ENCODE measurements at regions not wholly inside any gene's neighbourhood (a gene's known extent, or its start where the extent isn't known, plus 50 kb on each side); places are given as distances from the start of the nearest gene placed in this dataset.

DNA sequence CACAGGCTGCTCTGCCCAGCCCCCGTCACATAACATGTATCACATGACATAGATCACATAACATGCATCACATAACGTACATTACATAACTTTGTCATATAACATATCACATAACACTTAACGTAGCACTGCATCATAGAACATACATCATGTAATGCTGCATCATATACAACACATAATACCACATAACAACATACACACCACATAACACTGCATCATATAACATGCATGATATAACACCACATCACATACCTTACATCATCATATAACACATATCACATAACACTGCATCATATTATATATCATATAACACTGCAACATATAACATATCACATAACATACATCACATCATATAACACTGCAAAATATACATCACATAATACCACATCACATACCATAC lies 83.8 kb downstream of the AXIN2 start:
- Histone ChIP-seq H3K9me3 (ENCODE audit: control insufficient read depth in 2 of 2, insufficient read depth in 1 of 2, low read length in 1 of 2) (no peaks in the 10 kb centered on the region), H3K4me3 (ENCODE audit: low read length in 2 of 2) (no peak overlapping the region), H3K4me1 (ENCODE audit: control insufficient read depth in 2 of 2, insufficient read depth in 2 of 2, low read length in 2 of 2) (peaks cover 0 to 2% of the 10 kb centered on the region in 2 donors), H3K36me3 (ENCODE audit: control insufficient read depth in 2 of 2, insufficient read depth in 2 of 2, low read length in 1 of 2) (no peaks in the 10 kb centered on the region), H3K27ac (ENCODE audit: low read depth in 1 of 2, low read length in 1 of 2) (no peak overlapping the region), H3K27me3 (ENCODE audit: control insufficient read depth in 2 of 2, insufficient read depth in 1 of 2, low read length in 1 of 2) (peaks cover 0 to 2% of the 10 kb centered on the region in 2 donors)
- WGBS: 97% methylated on average over 3 of the region's 3 CpGs
- DNase-seq (ENCODE audit: low read depth in 6 of 9, low spot score in 9 of 9): no peak

- Histone ChIP-seq H3K27ac (ENCODE audit: low read depth in 1 of 2, low read length in 1 of 2) (no peak overlapping the region), H3K27me3 (ENCODE audit: control insufficient read depth in 2 of 2, insufficient read depth in 1 of 2, low read length in 1 of 2) (peaks cover 0 to 10% of the 10 kb centered on the region in 2 donors), H3K36me3 (ENCODE audit: control insufficient read depth in 2 of 2, insufficient read depth in 2 of 2, low read length in 1 of 2) (no peaks in the 10 kb centered on the region), H3K9me3 (ENCODE audit: control insufficient read depth in 2 of 2, insufficient read depth in 1 of 2, low read length in 1 of 2) (no peaks in the 10 kb centered on the region), H3K4me3 (ENCODE audit: low read length in 2 of 2) (no peak overlapping the region), H3K4me1 (ENCODE audit: control insufficient read depth in 2 of 2, insufficient read depth in 2 of 2, low read length in 2 of 2) (no peaks in the 10 kb centered on the region)
- WGBS: 94% methylated on average over 2 of the region's 2 CpGs
- DNase-seq (ENCODE audit: low read depth in 6 of 9, low spot score in 9 of 9): no peak
Observed at GRCh38 chr17:65474660-65475059, 86.8 kb downstream of the AXIN2 start.

- Histone ChIP-seq H3K4me3 (ENCODE audit: low read length in 2 of 2) (no peak overlapping the region), H3K4me1 (ENCODE audit: control insufficient read depth in 2 of 2, insufficient read depth in 2 of 2, low read length in 2 of 2) (no peaks in the 10 kb centered on the region), H3K27me3 (ENCODE audit: control insufficient read depth in 2 of 2, insufficient read depth in 1 of 2, low read length in 1 of 2) (peaks cover 0 to 10% of the 10 kb centered on the region in 2 donors), H3K9me3 (ENCODE audit: control insufficient read depth in 2 of 2, insufficient read depth in 1 of 2, low read length in 1 of 2) (no peaks in the 10 kb centered on the region), H3K36me3 (ENCODE audit: control insufficient read depth in 2 of 2, insufficient read depth in 2 of 2, low read length in 1 of 2) (no peaks in the 10 kb centered on the region), H3K27ac (ENCODE audit: low read depth in 1 of 2, low read length in 1 of 2) (no peak overlapping the region)
- no peak for DNase-seq (ENCODE audit: low read depth in 6 of 9, low spot score in 9 of 9)
Observed at GRCh38 chr17:65473985-65474384, 87.5 kb downstream of the AXIN2 start.

DNA sequence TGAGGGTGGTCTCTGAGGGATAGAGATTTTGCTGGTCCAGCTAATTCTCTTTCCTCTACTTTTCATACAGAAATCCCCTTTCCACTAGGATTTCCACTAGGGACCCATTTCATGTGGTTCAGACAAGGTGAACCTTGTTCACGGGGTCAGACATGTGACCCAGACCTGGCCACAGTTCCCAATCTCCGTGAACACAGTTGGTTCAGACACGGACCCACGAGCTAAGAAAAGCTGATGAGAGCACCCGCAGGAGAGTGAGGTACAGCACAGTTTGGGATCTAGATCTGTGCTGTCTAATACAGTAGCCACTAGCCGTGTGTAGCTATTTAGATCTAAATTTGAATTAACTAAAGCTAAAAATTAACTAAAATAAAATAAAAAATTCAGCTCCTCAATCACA lies 88.1 kb downstream of the AXIN2 start:
- 93% methylated on average over 6 of the region's 6 CpGs for WGBS
- H3K27me3 ChIP-seq (ENCODE audit: control insufficient read depth in 2 of 2, insufficient read depth in 1 of 2, low read length in 1 of 2): peaks cover 0 to 10% of the 10 kb centered on the region in 2 donors
- H3K4me3 ChIP-seq (ENCODE audit: low read length in 2 of 2): no peak overlapping the region
- no peaks in the 10 kb centered on the region for H3K36me3 ChIP-seq (ENCODE audit: control insufficient read depth in 2 of 2, insufficient read depth in 2 of 2, low read length in 1 of 2)
- no peaks in the 10 kb centered on the region for H3K4me1 ChIP-seq (ENCODE audit: control insufficient read depth in 2 of 2, insufficient read depth in 2 of 2, low read length in 2 of 2)
- no peaks in the 10 kb centered on the region for H3K9me3 ChIP-seq (ENCODE audit: control insufficient read depth in 2 of 2, insufficient read depth in 1 of 2, low read length in 1 of 2)
- no peak for DNase-seq (ENCODE audit: low read depth in 6 of 9, low spot score in 9 of 9)
- H3K27ac ChIP-seq (ENCODE audit: low read depth in 1 of 2, low read length in 1 of 2): no peak overlapping the region

GRCh38 chr17:65472666-65473309 lies 88.7 kb downstream of the AXIN2 start:
- 93% methylated on average over 8 of the region's 8 CpGs for WGBS
- H3K27ac ChIP-seq (ENCODE audit: low read depth in 1 of 2, low read length in 1 of 2): no peak overlapping the region
- no peak for DNase-seq (ENCODE audit: low read depth in 6 of 9, low spot score in 9 of 9)
- peaks cover 0 to 10% of the 10 kb centered on the region in 2 donors for H3K27me3 ChIP-seq (ENCODE audit: control insufficient read depth in 2 of 2, insufficient read depth in 1 of 2, low read length in 1 of 2)
- H3K4me1 ChIP-seq (ENCODE audit: control insufficient read depth in 2 of 2, insufficient read depth in 2 of 2, low read length in 2 of 2): no peaks in the 10 kb centered on the region
- H3K36me3 ChIP-seq (ENCODE audit: control insufficient read depth in 2 of 2, insufficient read depth in 2 of 2, low read length in 1 of 2): no peaks in the 10 kb centered on the region
- H3K4me3 ChIP-seq (ENCODE audit: low read length in 2 of 2): no peak overlapping the region
- H3K9me3 ChIP-seq (ENCODE audit: control insufficient read depth in 2 of 2, insufficient read depth in 1 of 2, low read length in 1 of 2): no peaks in the 10 kb centered on the region

GRCh38 chr17:65470783-65471182 lies 90.7 kb downstream of the AXIN2 start:
- H3K4me3 ChIP-seq (ENCODE audit: low read length in 2 of 2): no peak overlapping the region
- peaks cover 0 to 7% of the 10 kb centered on the region in 2 donors for H3K9me3 ChIP-seq (ENCODE audit: control insufficient read depth in 2 of 2, insufficient read depth in 1 of 2, low read length in 1 of 2)
- 86% methylated on average over 4 of the region's 4 CpGs for WGBS
- no peaks in the 10 kb centered on the region for H3K36me3 ChIP-seq (ENCODE audit: control insufficient read depth in 2 of 2, insufficient read depth in 2 of 2, low read length in 1 of 2)
- no peak for DNase-seq (ENCODE audit: low read depth in 6 of 9, low spot score in 9 of 9)
- H3K27me3 ChIP-seq (ENCODE audit: control insufficient read depth in 2 of 2, insufficient read depth in 1 of 2, low read length in 1 of 2): peaks cover 0 to 10% of the 10 kb centered on the region in 2 donors
- H3K27ac ChIP-seq (ENCODE audit: low read depth in 1 of 2, low read length in 1 of 2): no peak overlapping the region
- H3K4me1 ChIP-seq (ENCODE audit: control insufficient read depth in 2 of 2, insufficient read depth in 2 of 2, low read length in 2 of 2): no peaks in the 10 kb centered on the region

DNA sequence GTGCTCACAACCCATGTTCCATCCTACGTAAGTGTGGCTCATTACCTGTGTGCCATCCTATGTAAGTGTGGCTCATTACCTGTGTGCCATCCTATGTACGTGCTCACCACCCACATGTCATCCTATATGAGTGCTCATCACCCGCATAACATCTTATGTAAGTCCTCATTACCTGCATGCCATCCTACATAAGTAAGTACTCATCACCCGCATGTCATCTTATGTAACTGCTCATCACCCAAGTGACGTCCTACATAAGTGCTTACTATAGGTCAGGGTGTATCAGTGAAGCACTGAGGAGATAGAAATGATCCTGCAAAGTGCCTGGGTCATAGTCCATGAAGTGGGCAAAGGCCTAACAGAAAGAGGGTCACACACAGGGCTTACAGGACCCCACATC lies 93.1 kb downstream of the AXIN2 start:
- Histone ChIP-seq H3K9me3 (ENCODE audit: control insufficient read depth in 2 of 2, insufficient read depth in 1 of 2, low read length in 1 of 2) (peaks cover 0 to 7% of the 10 kb centered on the region in 2 donors), H3K27me3 (ENCODE audit: control insufficient read depth in 2 of 2, insufficient read depth in 1 of 2, low read length in 1 of 2) (peaks cover 0 to 9% of the 10 kb centered on the region in 2 donors), H3K4me1 (ENCODE audit: control insufficient read depth in 2 of 2, insufficient read depth in 2 of 2, low read length in 2 of 2) (peaks cover 0 to 2% of the 10 kb centered on the region in 2 donors), H3K27ac (ENCODE audit: low read depth in 1 of 2, low read length in 1 of 2) (no peak overlapping the region), H3K36me3 (ENCODE audit: control insufficient read depth in 2 of 2, insufficient read depth in 2 of 2, low read length in 1 of 2) (no peaks in the 10 kb centered on the region), H3K4me3 (ENCODE audit: low read length in 2 of 2) (no peak overlapping the region)
- 96% methylated on average over 5 of the region's 5 CpGs for WGBS
- no peak for DNase-seq (ENCODE audit: low read depth in 6 of 9, low spot score in 9 of 9)

DNA sequence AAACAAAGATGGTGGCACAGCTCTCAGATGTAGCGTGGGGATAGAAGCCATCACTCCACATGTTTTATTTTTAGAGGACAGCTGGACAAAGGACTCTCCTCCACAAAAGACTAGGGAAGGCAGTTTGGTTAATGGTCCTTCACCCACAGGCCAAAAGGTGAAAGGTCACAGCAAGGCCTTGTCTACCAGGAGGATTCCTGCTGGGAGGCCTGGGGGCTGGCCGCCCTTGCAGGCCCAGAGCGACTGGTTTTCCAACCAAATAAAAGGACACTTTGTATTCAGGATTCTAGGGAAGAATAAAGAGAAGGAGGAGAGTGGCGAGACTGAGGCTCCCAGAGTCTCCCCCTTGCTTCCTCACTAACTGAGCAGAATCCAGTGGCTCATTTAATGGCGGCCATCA lies 94.3 kb downstream of the AXIN2 start:
- no peak overlapping the region for H3K4me3 ChIP-seq (ENCODE audit: low read length in 2 of 2)
- over 99% methylated on average over 5 of the region's 5 CpGs for WGBS
- peaks cover 0 to 7% of the 10 kb centered on the region in 2 donors for H3K9me3 ChIP-seq (ENCODE audit: control insufficient read depth in 2 of 2, insufficient read depth in 1 of 2, low read length in 1 of 2)
- DNase-seq (ENCODE audit: low read depth in 6 of 9, low spot score in 9 of 9): no peak
- H3K36me3 ChIP-seq (ENCODE audit: control insufficient read depth in 2 of 2, insufficient read depth in 2 of 2, low read length in 1 of 2): no peaks in the 10 kb centered on the region
- peaks cover 0 to 5% of the 10 kb centered on the region in 2 donors for H3K4me1 ChIP-seq (ENCODE audit: control insufficient read depth in 2 of 2, insufficient read depth in 2 of 2, low read length in 2 of 2)
- peaks cover 0 to 6% of the 10 kb centered on the region in 2 donors for H3K27me3 ChIP-seq (ENCODE audit: control insufficient read depth in 2 of 2, insufficient read depth in 1 of 2, low read length in 1 of 2)
- no peak overlapping the region for H3K27ac ChIP-seq (ENCODE audit: low read depth in 1 of 2, low read length in 1 of 2)

- 91% methylated on average over 6 of the region's 6 CpGs for WGBS
- Histone ChIP-seq H3K27ac (ENCODE audit: low read depth in 1 of 2, low read length in 1 of 2) (no peak overlapping the region), H3K36me3 (ENCODE audit: control insufficient read depth in 2 of 2, insufficient read depth in 2 of 2, low read length in 1 of 2) (no peaks in the 10 kb centered on the region), H3K4me1 (ENCODE audit: control insufficient read depth in 2 of 2, insufficient read depth in 2 of 2, low read length in 2 of 2) (peaks cover 0 to 5% of the 10 kb centered on the region in 2 donors), H3K4me3 (ENCODE audit: low read length in 2 of 2) (no peak overlapping the region), H3K9me3 (ENCODE audit: control insufficient read depth in 2 of 2, insufficient read depth in 1 of 2, low read length in 1 of 2) (peaks cover 0 to 7% of the 10 kb centered on the region in 2 donors), H3K27me3 (ENCODE audit: control insufficient read depth in 2 of 2, insufficient read depth in 1 of 2, low read length in 1 of 2) (peaks cover 0 to 6% of the 10 kb centered on the region in 2 donors)
- DNase-seq (ENCODE audit: low read depth in 6 of 9, low spot score in 9 of 9): no peak
Observed at GRCh38 chr17:65466547-65466946, 94.9 kb downstream of the AXIN2 start.
